GM12872 (cell line): ENCODE measurements at regions not wholly inside any gene's neighbourhood (a gene's known extent, or its start where the extent isn't known, plus 50 kb on each side); places are given as distances from the start of the nearest gene placed in this dataset.

ENCODE experiments used
- CTCF ChIP-seq: IDR thresholded peaks from 3 replicates; pipeline ENCODE4 v1.5.1; 2011; ENCODE audit warnings: low read depth, mild to moderate bottlenecking, low read length, moderate library complexity; ENCODE audit not compliant: insufficient read depth

DNA sequence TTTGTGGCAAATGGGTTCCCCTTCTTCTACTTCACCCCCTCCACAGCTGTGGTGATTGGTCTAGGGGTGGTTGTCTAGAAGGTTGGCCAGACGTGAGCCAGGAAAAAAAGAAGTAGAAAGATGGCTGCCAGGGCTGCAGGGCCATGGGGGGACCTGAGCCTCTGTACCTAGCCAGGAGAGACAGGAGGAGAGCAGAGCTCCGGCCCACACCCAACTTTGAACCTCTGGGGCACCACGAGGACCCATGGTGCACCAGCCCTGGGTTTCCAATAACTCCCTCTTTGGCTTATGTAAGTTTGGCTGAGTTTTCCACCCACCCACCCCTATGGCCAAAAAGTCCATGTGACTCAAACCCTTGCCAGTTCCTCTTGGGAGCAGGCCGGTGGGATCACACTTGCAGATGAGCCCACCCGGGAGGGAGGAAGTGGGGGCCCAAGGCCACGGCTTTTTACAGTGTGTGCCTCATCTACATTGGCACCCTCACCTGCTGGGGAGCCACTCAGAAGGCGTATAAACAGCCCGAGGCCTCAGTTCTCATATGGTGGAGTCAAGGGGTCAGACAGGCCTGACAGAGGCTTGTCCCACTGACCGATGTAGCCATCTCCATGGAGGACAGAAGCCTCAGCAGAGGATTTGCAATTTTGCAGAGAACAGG is 293.1 kb upstream of the HDAC4 start:
- no peak for TF ChIP-seq CTCF

DNA sequence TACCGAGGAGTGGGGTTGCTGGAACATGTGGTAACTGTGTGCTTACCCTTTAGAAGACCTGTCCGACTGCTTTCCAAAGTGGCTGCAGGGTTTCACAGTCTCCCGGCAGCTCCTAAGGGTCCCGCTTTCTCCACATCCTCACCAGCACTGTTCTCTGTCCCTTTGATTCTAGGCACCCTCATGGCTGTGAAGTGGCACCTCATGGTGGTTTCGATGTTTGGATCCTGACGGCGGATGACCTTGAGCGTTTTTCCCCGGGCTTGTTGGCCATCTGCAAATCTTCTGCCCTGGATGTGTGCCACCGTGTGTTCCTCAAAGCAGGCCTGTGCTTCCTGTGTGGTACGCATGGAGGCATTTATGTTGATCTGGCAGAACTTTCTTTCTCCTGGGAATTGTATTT is 292.5 kb upstream of the HDAC4 start:
- no peak for TF ChIP-seq CTCF

- no peak for TF ChIP-seq CTCF
These were observed 292.1 kb upstream of the HDAC4 start for GRCh38 chr2:239692919-239693318.

DNA sequence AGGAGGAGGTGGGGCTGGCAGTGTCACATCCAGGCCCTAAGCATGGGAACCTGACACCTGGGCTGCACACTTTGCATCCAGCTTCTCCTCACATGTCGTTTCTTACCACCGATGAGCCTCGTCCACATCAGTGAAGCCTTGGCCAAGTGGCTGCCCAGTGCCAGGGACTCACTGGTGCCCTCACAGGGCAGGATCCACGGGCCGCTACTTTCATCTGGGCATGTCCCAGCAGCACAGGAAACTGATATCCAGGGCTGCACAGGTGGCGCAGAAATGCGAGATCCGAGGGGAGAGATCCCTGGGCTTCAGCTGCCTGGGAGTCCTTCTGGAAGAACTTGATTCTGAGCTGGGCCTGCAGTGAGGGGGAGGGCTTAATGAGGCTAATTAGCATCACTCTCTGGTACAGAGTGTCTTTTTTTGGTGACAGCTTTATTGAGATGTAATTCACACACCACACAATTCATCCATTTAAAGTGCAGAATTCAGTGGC is 291.6 kb upstream of the HDAC4 start:
- TF ChIP-seq CTCF = no peak

DNA sequence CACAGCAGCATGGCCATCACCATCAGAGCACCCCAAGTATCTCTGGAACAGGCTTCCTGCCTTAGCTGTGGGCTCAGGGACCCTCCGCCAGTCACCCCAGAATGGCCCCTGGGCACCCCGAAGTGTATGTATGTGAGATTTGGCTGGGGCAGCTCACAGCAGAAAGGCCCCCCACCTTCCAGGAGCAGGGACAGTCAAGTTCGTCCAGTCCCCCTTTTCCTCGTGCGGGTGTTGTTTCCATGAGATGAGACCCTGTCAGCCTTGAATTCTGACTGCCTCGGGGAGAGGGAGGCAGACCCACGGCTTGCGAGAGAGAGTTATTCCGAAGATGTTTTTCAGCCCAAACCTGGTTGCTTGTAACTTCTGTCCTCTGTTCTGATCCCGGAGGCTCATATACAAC is 290.9 kb upstream of the HDAC4 start:
- no peak for TF ChIP-seq CTCF

DNA sequence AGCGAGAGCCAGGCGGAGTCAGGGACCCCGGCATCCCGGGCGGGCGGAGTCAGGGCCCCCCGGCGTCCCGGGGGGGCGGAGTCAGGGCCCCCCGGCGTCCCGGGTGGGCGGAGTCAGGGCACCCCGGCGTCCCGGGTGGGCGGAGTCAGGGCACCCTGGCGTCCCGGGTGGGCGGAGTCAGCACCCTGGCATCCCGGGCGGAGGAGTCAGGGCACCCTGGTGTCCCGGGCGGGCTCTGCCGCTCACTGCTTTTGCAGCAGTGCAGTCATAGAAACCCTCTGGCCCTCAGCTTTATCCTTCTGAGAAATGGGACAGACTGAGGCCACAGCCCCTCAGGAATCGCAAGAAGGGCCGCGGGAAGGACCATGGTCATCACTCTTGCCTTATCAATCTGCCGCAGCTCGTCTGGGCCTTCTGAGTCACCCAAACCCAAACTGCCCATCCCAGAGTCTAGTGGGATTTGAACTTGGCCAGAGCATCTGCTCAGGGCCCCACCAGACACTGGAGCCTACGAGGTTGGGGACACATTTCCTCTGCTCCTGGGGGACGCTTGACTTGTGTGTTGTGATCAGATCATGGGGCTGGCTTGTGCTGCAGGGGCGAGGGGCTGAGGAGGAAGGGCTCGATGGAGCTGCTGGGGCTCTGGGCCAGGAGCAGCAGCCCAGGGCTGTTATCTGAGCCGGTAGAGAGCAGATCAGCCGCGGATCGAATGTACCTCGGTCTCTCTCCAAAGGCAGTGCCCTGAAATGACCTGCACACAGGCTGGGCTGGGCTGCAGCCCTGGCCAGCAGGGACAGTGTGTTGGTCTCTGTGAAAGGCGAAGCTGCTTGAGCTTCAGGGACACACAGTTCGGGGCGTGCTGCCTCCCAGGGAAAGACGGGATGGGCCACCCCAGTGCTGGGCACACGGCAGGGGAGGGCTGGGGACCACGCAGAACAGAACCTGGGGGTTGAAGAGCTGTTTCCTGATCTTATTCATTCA is 290.1 kb upstream of the HDAC4 start:
- no peak for TF ChIP-seq CTCF

- no peak for TF ChIP-seq CTCF
These were observed 289.2 kb upstream of the HDAC4 start for GRCh38 chr2:239689985-239690384.
